GM04504 (cell line): ENCODE measurements at regions not wholly inside any gene's neighbourhood (a gene's known extent, or its start where the extent isn't known, plus 50 kb on each side); places are given as distances from the start of the nearest gene placed in this dataset.
A peak's percentile ranks its signal among the peaks of the same experiment; 100 is the strongest.

Experiments
- DNase-seq: peaks from one replicate; pipeline ENCODE4 v3.0.0-alpha.2; 2012; ENCODE audit warnings: low read depth

GRCh38 chr11:79758325-79758724 is 317.5 kb upstream of the TENM4 start:
- DNase-seq: no peak

GRCh38 chr11:79747406-79747805 is 306.6 kb upstream of the TENM4 start:
- no peak for DNase-seq

- no peak for DNase-seq
Observed at GRCh38 chr11:79744941-79745340, 304.1 kb upstream of the TENM4 start.

GRCh38 chr11:79742176-79742575 is 301.3 kb upstream of the TENM4 start:
- no peak for DNase-seq

- no peak for DNase-seq
Observed at GRCh38 chr11:79739591-79739990, 298.8 kb upstream of the TENM4 start.

GRCh38 chr11:79727221-79727620 is 286.4 kb upstream of the TENM4 start:
- no peak for DNase-seq

- DNase-seq: no peak
Observed at GRCh38 chr11:79720115-79720514, 279.3 kb upstream of the TENM4 start.

GRCh38 chr11:79708319-79708932 is 267.6 kb upstream of the TENM4 start:
- peak; percentile 7 for DNase-seq

- no peak for DNase-seq
Observed at GRCh38 chr11:79705648-79706047, 264.8 kb upstream of the TENM4 start.

- DNase-seq: no peak
Observed at GRCh38 chr11:79702303-79702702, 261.5 kb upstream of the TENM4 start.

- no peak for DNase-seq
Observed at GRCh38 chr11:79699246-79699645, 258.4 kb upstream of the TENM4 start.

- no peak for DNase-seq
Observed at GRCh38 chr11:79697905-79698304, 257.1 kb upstream of the TENM4 start.

- no peak for DNase-seq
Observed at GRCh38 chr11:79694368-79694767, 253.5 kb upstream of the TENM4 start.

- no peak for DNase-seq
Observed at GRCh38 chr11:79691445-79691844, 250.6 kb upstream of the TENM4 start.

GRCh38 chr11:79686703-79687419 is 246.0 kb upstream of the TENM4 start:
- DNase-seq: no peak

- DNase-seq: no peak
Observed at GRCh38 chr11:79683930-79684329, 243.1 kb upstream of the TENM4 start.

GRCh38 chr11:79678780-79679452 is 238.1 kb upstream of the TENM4 start:
- DNase-seq: no peak

GRCh38 chr11:79676396-79676795 is 235.6 kb upstream of the TENM4 start:
- DNase-seq: no peak

GRCh38 chr11:79675081-79675480 is 234.3 kb upstream of the TENM4 start:
- DNase-seq: no peak

- DNase-seq: no peak
Observed at GRCh38 chr11:79672786-79673185, 232.0 kb upstream of the TENM4 start.

- no peak for DNase-seq
Observed at GRCh38 chr11:79671401-79671800, 230.6 kb upstream of the TENM4 start.

- no peak for DNase-seq
Observed at GRCh38 chr11:79670882-79671281, 230.1 kb upstream of the TENM4 start.

GRCh38 chr11:79668575-79668974 is 227.7 kb upstream of the TENM4 start:
- DNase-seq: no peak
